ENCODE measurements at regions not wholly inside any gene's neighbourhood (a gene's known extent, or its start where the extent isn't known, plus 50 kb on each side); places are given as distances from the start of the nearest gene placed in this dataset.

- DNase-seq, result no peak
- H3K4me3 ChIP-seq, result no peak overlapping the region
- no peaks in the 10 kb centered on the region for H3K9me3 ChIP-seq
- WGBS, 5 donors, result 35 to 50% (median 47%) methylated on average over 2 of the region's 2 CpGs
- H3K27me3 ChIP-seq (replicated peaks in 1 of 7), result no peaks in the 10 kb centered on the region
- peaks cover 2 to 26% (median 18%) of the 10 kb centered on the region in 6 donors for H3K4me1 ChIP-seq
- no peak overlapping the region for H3K27ac ChIP-seq
- TF ChIP-seq CTCF (IDR thresholded peaks at IDR 0.05 in 8 of 11, conservative IDR thresholded peaks at IDR 0.05 in 3 of 11) (no peak), POLR2AphosphoS5 (IDR thresholded peaks at IDR 0.05) (no peak), POLR2A (IDR thresholded peaks at IDR 0.05) (no peak)
- intact Hi-C loops (cut with DNase I; ENCODE audit: low total_unique reads), result no loop called here
- H3K36me3 ChIP-seq, result no peaks in the 10 kb centered on the region
Measured at GRCh38 chr2:172336681-172337080, 90.7 kb upstream of the ITGA6 start.

- TF ChIP-seq CTCF (IDR thresholded peaks at IDR 0.05 in 8 of 11, conservative IDR thresholded peaks at IDR 0.05 in 3 of 11), result peak in 1 of 11 experiments; percentile 14
- no peak for TF ChIP-seq POLR2A (IDR thresholded peaks at IDR 0.05)
- TF ChIP-seq POLR2AphosphoS5 (IDR thresholded peaks at IDR 0.05), result no peak
- Histone ChIP-seq H3K4me3 (peak overlapping the region in 1 of 8 donors; percentile 26), H3K27ac (peak overlapping the region in 5 of 8 donors; percentile 9 to 72 (median 53)), H3K27me3 (replicated peaks in 1 of 7) (no peaks in the 10 kb centered on the region), H3K36me3 (no peaks in the 10 kb centered on the region), H3K9me3 (peaks cover 0 to 11% (median 9%) of the 10 kb centered on the region in 8 donors), H3K4me1 (peaks cover 2 to 33% (median 20%) of the 10 kb centered on the region in 6 donors)
- WGBS, 5 donors, result 18 to 31% (median 21%) methylated on average over 5 to 6 of the region's 6 CpGs
- intact Hi-C loops (cut with DNase I; ENCODE audit: low total_unique reads), result no loop called here
- no peak for DNase-seq
Measured at GRCh38 chr2:172339371-172340010, 87.9 kb upstream of the ITGA6 start.

- TF ChIP-seq CTCF (IDR thresholded peaks at IDR 0.05 in 8 of 11, conservative IDR thresholded peaks at IDR 0.05 in 3 of 11) (no peak), POLR2AphosphoS5 (IDR thresholded peaks at IDR 0.05) (no peak), POLR2A (IDR thresholded peaks at IDR 0.05) (no peak)
- 11 to 24% (median 20%) methylated on average over 4 of the region's 4 CpGs for WGBS, 5 donors
Measured at GRCh38 chr2:172340394-172340793, 87.0 kb upstream of the ITGA6 start.

GRCh38 chr2:172342078-172342477, 85.3 kb upstream of the ITGA6 start:
- Histone ChIP-seq H3K4me1 (peaks cover 2 to 33% (median 20%) of the 10 kb centered on the region in 6 donors), H3K36me3 (no peaks in the 10 kb centered on the region), H3K9me3 (peaks cover 0 to 19% (median 12%) of the 10 kb centered on the region in 8 donors), H3K27me3 (replicated peaks in 1 of 7) (no peaks in the 10 kb centered on the region), H3K4me3 (no peak overlapping the region), H3K27ac (peak overlapping the region in 5 of 8 donors; percentile 33 to 72 (median 55))
- 41 to 78% (median 49%) methylated on average over 3 of the region's 3 CpGs for WGBS, 5 donors
- intact Hi-C loops (cut with DNase I; ENCODE audit: low total_unique reads), result no loop called here
- DNase-seq, result no peak
- TF ChIP-seq POLR2AphosphoS5 (IDR thresholded peaks at IDR 0.05), result peak in 2 of 3 donors; percentile 35 to 64
- no peak for TF ChIP-seq CTCF (IDR thresholded peaks at IDR 0.05 in 8 of 11, conservative IDR thresholded peaks at IDR 0.05 in 3 of 11)

More at GRCh38 chr2:172340394-172340793, 87.0 kb upstream of the ITGA6 start:
- Histone ChIP-seq H3K27me3 (replicated peaks in 1 of 7) (no peaks in the 10 kb centered on the region), H3K9me3 (peaks cover 0 to 15% (median 12%) of the 10 kb centered on the region in 8 donors), H3K27ac (peak overlapping the region in 6 of 8 donors; percentile 48 to 72 (median 53)), H3K4me3 (no peak overlapping the region), H3K36me3 (no peaks in the 10 kb centered on the region), H3K4me1 (peaks cover 2 to 33% (median 20%) of the 10 kb centered on the region in 6 donors)
- no peak for DNase-seq
- intact Hi-C loops (cut with DNase I; ENCODE audit: low total_unique reads), result no loop called here

All from spleen (tissue), 11 donors.